ENCODE measurements at regions not wholly inside any gene's neighbourhood (a gene's known extent, or its start where the extent isn't known, plus 50 kb on each side); places are given as distances from the start of the nearest gene placed in this dataset.
"Not testable (repeated sequence)": the region's sequence is repeated elsewhere in the genome, so short reads cannot be mapped to it uniquely, and the experiment has no call there.

DNA sequence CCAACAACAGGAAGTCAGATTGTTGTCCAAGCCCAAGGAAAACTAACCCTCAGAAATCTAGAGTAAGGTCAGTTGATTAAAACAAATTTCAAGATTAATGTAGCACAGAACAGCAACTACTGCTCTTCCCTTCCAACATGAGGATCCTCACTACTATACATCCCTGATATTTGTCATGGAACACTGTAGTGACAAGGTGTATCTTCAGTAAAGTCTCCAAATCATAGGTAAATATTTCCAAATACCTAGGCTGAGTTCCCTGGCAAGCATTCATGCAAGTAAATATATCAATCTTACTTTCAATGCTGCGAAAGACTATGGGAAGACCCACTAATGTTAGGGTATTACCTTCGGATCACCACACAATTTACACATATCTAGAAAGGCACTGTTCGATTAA, 986.9 kb upstream of the ARRDC3 start:
- DNase-seq, result no peak

GRCh38 chr5:92369587-92369986, 986.5 kb upstream of the ARRDC3 start:
- no peak for DNase-seq

DNA sequence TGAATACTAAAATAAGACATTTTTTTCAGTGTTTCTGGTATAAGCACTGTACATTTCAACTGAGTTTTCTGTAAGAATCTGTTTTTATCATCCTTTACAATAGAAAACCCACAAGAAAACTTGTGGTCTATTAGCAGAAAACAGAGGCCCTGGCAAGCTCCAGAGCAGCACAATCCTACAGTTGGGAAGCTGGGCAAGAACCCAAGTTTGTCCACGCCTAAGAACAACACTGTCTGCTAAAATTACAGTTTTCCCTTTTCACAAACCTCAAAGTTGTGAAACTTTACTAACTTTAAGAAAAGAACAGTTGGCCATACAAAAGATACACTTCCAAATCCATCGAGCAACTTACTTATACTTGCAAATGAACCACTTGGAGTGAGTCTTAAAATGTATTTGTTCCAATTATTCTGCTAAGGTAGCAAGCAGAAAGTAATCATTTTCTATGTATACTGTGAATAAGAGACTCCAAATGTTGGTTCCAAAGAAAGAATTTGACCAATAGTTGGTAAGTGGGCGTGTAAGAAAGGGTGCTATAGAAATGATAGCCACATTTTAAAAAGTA, 982.0 kb upstream of the ARRDC3 start:
- no peak for DNase-seq

GRCh38 chr5:92353107-92354030, 970.3 kb upstream of the ARRDC3 start:
- DNase-seq, result no peak

- DNase-seq, result no peak
Measured at GRCh38 chr5:92337772-92338234, 954.7 kb upstream of the ARRDC3 start.

DNA sequence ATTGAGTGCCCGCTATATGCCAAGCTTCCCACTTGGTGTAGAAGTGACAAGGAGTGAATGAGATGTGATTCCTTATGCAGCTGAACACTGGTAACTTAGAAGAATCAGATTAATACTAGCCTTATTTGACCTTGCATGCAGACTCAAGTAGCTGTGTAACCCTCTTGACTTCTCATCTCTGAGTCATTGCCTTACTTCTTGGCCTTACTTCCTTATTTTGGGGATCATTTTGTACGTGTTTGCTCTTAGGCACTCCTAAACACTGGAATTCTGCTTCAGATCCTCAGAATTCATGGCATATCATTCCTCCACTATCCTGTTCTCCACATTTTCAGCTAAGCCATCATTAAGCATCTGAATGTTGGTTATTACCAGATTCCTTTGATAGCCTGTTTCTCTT, 948.9 kb upstream of the ARRDC3 start:
- DNase-seq, result no peak

- DNase-seq, result no peak
Measured at GRCh38 chr5:92330365-92330764, 947.2 kb upstream of the ARRDC3 start.

DNA sequence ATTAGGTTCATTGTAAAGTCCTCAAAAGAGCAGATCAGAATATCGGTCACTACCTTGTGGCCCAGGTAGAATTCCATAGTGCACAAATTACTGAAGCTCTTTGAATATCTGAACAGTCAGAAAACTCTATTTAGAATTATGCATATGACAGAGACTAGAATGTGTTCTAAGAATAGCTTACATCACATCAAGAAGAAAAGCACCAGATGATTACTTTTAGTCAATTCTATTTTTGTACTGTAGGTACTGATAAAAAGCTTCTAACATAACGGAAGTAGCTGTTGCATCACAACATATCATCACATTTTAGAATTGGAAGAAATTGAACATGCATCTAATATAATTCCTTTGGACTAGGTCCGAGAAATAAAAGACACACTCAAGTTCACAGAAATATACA, 946.6 kb upstream of the ARRDC3 start:
- DNase-seq, result no peak

DNA sequence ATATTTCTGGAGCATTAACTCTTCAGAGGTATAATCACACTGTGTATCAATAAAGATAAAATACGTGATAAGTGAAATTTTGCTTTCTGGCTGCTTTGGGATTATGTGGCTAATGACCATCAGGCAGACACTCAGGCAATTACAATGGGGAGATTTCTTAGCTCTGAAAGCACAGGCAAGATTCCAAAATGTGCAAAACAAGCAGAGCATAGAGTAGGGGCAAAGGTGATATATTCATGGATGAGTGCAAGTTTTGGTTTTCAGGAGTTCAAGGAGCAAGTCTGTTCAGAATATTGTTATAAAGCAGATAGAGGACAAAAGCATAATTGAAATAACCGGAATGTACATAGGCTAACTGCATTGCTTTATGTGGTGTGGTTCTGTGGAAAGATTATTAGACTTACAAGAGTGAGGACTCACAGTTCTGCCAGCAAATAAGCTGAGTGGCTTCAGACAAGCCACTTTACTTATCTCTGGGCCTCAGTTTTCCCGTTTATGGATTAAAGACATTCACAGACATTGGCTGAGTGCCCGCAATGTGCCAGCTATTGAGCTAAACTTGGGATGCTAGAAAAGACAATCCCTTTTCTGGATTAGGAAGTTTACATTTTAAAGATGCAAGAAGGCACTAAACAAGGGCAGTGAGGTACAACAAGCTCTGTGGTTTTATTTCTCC, 945.6 kb upstream of the ARRDC3 start:
- DNase-seq, result no peak

GRCh38 chr5:92320446-92320845, 937.3 kb upstream of the ARRDC3 start:
- no peak for DNase-seq

DNA sequence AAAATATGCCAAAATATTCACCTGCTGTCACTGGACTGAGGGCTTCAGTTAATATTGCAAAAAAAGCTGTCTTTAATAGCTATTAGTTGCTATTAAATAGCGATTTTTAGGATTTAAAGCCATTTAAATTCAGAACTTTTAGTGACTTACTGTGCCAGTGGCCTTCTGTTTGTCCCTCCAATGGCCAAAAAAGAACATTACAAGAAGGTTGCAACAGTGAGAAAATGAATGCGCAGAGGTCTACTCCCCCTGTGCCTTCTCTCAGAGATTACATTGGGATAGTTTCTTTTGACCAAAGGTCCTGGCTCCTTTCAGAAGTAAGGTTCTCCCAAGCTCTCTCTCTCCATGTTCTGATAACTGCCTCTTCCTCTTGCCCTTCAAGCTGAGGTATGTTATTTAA, 930.3 kb upstream of the ARRDC3 start:
- no peak for DNase-seq

GRCh38 chr5:92309336-92309991, 926.3 kb upstream of the ARRDC3 start:
- DNase-seq, result no peak

DNA sequence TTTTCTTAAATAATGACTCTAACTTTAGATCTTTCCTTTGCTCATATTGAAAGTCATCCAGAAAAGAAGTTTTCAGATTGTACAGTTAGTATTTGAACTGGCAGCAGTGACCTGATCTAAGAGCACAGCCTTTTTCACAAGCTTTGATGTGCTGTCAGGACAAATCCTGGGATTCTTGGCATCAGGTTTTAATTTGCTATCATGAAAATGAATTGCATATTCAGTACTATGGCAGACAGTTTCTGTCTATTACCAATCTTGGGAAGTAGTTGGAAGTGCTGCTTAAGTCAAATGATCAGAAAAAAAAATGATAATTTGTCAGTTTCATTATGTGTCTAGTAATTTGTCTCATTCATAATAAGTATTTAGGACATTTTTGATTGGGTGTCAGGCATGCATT, 925.6 kb upstream of the ARRDC3 start:
- no peak for DNase-seq

- DNase-seq, result not testable (repeated sequence)
Measured at GRCh38 chr5:92302356-92302755, 919.2 kb upstream of the ARRDC3 start.

GRCh38 chr5:92283521-92283920, 900.4 kb upstream of the ARRDC3 start:
- DNase-seq, result no peak

GRCh38 chr5:92271750-92272149, 888.6 kb upstream of the ARRDC3 start:
- not testable (repeated sequence) for DNase-seq

GRCh38 chr5:92268343-92268742, 885.2 kb upstream of the ARRDC3 start:
- DNase-seq, result no peak

DNA sequence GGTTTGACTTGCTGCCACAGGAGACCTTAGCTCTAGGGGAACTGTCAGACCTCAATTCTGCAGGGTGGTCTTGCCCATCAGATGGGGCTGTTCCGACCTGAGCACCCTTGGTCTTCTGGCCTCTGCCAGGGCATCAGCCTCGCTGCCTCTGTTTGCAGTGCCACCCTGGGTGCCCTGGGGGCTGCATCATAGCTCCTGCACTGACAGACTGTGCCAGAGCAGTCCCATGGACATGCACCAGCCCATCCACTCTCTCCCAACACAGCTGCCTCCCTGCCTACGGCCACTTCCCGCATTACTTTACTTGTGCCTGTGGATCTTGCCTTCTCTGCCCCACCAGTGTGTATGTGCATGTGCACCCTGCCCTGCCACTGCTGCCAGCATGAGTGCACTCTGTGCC, 884.7 kb upstream of the ARRDC3 start:
- DNase-seq, result no peak

- DNase-seq, result no peak
Measured at GRCh38 chr5:92265804-92266203, 882.7 kb upstream of the ARRDC3 start.

GRCh38 chr5:92255605-92256004, 872.5 kb upstream of the ARRDC3 start:
- not testable (repeated sequence) for DNase-seq

DNA sequence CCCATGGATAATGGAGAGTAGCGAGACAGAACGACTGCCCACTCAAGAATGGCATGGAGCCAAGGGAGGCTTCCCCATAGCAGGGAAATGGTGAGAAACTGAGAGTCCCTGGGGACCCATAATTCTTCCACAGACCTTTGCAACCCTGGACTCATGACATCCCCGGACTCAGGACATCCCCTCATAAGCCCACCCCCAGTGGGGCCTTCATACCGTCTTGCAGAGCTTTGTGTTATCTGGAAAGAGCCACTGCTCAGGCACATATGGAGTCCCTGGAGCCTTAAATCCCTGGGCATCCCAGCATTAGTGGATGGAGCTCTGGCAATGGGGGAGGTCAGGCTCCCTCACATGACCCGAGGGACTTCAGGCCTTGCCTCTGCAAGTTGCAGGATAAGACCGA, 865.4 kb upstream of the ARRDC3 start:
- DNase-seq, result no peak

DNA sequence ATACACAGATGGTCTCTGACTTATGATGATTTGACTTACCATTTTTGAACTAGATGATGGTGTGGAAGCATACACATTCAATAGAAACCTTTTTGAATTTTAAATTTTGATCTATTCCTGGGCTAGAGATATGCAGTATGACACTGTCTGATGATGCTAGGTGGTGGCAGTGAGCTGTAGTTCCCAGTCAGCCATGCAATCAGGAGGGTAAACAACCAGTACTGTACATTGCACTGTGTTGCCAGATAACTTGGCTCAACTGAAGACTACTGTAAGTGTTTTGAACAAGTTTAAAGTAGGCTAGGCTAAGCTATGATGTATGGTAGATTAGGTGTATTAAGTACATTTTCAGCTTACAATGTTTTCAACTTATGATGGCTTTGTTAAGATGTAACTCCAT, 859.1 kb upstream of the ARRDC3 start:
- DNase-seq, result no peak

DNA sequence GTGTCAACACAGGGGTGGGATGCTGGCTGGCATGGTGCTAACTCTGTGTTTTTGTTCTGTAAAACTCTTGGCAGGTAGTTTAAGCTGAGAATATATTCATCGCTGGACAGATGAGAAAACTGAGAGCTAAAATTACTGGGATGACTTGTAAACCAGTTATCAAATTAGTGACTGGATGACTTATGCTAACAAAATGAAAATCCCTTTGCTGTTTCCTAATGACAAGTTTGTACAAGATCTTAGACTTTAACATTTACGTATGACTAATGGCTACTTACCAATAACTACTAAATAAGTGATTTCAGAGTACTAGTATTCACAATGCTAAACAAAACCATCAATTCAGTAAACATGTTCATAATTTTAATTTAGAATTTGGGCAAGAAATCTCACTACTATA, 854.8 kb upstream of the ARRDC3 start:
- DNase-seq, result no peak

Measured in stimulated activated naive CD4-positive, alpha-beta T cell (primary cell).